GM19395 (cell line): ENCODE measurements at regions not wholly inside any gene's neighbourhood (a gene's known extent, or its start where the extent isn't known, plus 50 kb on each side); places are given as distances from the start of the nearest gene placed in this dataset.
A peak's percentile ranks its signal among the peaks of the same experiment; 100 is the strongest.

Experiments used
- ATAC-seq: cut with Tn5 transposase; IDR thresholded peaks from one replicate; pipeline ENCODE4 v1.9.1; 2021; ENCODE audit warnings: mild to moderate bottlenecking, moderate library complexity; ENCODE audit not compliant: unreplicated experiment

DNA sequence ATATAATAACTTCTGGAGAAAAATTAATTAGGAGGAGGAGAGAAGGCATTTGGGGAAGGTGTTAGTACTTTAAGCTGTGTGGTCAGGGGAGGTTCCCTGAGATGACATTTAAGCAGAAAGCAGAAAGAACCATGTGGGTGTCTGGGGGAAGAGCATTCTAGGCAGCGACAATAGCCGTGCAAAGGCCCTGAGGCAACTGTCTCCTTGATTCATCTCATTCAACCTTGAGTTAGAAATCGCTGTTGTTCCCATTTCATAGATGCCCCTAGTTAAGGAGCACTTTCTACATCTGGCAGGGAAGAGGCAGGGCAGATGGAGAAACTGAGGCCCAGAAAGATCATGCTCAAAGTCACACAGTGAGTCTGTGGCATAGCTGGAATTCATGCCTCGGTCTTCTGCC, 108.6 kb upstream of the RUNX3 start:
- no peak for ATAC-seq

DNA sequence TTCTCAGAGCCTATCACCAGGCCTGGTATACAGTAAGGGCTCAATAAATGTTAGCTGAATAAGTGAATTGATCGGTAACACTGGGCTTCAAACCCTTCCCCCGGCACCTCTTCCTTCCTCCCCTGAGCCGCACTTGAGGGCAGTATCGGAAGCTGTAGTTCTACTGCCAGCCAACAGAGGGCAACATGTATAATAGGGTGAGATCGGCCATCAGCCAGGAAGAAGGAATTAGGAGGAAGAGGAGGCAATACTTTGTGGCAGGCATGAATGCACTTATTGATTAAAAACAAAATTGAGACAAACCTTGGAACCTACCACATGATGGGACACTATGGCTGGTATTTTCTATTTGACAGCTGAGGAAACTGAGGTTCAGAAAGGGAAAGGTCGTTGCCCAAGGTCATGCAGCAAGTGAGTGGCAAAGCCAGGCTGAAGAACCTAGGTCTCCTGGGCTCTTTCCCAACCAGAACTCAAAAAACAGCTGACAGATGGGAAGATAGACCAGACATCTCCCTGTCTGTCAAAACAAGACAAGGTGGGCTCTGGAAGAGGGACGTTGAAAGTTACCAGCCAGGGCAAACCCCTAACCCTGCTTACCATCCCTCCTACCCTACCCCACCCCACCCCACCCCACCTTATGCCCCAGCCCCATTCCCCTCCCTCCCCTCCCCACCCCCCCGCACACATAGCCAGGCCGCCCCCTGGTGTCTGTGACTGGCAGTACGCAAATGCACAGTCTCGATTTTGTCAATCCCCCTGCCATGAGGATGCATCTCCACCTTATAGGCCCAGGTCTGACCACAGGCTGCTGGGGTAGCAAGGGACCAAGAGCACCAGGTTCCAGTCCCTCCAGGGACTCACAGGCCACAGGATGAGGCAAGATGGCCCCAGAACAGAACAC, 107.3 kb upstream of the RUNX3 start:
- ATAC-seq, result no peak

DNA sequence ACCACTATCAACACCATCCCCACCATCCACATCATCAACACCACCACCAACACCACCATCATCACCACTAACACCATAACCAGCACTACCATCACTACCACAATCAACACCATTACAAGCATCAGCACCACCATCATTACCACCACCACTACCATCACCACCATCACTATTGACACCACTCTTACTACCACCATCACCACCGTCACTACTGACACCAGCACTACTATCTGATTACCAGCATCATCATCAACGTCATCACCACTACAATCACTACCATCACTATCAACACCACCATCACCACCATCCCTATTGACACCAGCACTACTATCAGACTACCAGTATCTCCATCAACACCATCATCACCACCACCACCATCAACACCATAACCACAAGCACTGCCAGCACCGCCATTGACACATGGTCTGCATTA, 106.1 kb upstream of the RUNX3 start:
- ATAC-seq, result no peak

DNA sequence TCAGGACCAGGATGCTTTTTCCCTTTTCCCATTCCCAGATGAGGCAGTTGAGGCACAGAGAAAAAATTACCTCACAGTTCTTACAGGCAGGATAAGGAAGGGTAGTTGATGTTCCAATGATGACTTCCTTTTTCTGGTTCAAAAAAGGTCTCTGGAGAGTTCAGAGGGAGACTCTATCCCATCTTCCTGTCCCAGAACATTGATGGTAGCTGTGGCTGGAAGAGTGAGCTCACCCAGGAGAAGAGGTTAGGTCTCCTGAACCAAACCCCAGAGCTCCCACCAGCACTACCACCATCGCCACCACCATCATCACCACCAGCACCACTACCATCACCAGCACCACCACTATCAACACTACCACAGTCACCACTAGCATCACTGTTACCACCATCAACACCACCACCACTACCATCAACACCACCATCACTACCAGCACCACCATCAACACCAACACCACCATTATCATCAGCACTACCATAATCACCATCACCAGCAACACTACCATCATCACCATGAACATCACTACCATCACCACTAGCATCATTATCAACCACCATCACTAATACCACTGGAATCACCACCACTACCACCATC, 105.5 kb upstream of the RUNX3 start:
- ATAC-seq, result no peak

DNA sequence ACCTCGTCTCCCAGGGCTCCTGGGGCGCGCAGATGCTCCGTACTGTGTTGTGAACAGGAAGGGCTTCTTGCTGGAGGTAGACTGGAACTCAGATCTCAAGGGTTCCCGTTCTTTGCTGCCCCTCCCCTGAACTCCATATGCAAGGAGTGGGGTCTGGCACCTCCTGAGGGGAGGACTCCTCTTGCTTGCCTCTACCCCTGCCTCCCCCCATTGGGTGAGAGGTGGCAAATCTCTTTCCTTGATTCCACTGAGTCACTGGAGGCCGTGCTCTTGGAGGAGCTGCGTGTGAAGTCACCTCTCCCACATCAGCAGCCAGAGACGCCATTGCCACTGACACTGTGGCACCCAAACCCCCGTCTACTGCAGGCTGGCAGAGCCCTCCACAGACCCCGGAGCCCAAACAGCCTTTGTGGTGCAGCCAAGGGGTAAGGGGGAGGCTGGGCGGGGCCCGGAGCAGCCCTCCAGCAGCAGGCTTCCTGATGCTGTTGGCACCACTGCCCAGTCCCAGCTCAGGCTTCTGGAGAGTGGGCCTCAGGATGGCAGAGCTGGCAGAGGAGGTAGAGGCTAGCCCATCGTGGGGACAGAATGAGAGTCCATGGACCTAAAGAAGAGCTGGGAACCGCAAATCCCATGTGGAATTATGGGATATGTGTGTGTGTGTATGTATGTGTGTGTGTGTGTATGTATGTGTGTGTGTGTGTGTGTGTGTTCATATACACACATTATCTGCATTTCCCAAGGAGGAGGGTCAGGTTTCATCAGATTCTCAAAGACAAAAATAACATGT, 104.9 kb upstream of the RUNX3 start:
- ATAC-seq, result no peak

DNA sequence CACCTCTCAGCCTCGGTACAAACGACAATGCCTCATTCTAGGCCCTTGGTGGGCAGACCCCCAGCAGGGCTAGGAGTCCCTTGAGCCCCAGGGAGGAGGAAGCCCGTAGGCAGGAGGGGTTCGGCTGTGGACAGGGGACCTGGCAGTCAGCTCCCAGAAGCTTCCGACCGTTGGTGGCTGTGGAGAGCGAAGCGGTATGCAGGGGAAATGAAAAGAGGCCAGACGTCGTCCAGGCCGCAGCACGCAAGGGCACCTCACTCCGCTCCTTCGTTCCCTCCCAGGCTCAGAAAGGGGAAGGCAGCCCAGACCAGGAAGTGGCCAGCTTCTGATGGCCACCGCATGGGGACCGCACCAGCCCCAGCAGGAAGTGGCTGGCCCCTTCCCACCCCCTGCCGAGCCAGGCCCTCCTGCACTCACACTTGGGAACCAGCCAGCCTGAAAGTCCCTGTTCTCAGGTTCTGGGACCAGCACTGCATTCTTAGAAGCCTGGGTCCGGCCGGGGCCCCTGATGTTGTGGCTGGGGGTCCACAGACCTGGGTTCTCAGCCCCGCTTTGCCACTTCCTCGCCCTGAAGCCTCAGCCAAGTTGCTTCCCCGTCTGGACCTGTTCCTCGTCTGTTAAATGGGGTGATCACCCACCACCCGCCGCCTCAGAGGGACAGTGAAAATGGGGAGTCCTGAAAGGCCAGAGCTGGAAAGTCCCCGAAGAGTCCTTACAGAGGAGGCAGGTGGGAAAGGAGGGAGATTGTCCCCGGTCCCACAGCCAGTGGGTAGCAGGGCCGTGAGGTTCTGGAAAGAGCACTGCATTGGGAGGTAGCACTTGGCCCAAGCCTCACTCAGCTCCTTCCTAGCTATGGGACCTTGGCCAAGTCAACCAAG, 104.0 kb upstream of the RUNX3 start:
- no peak for ATAC-seq

DNA sequence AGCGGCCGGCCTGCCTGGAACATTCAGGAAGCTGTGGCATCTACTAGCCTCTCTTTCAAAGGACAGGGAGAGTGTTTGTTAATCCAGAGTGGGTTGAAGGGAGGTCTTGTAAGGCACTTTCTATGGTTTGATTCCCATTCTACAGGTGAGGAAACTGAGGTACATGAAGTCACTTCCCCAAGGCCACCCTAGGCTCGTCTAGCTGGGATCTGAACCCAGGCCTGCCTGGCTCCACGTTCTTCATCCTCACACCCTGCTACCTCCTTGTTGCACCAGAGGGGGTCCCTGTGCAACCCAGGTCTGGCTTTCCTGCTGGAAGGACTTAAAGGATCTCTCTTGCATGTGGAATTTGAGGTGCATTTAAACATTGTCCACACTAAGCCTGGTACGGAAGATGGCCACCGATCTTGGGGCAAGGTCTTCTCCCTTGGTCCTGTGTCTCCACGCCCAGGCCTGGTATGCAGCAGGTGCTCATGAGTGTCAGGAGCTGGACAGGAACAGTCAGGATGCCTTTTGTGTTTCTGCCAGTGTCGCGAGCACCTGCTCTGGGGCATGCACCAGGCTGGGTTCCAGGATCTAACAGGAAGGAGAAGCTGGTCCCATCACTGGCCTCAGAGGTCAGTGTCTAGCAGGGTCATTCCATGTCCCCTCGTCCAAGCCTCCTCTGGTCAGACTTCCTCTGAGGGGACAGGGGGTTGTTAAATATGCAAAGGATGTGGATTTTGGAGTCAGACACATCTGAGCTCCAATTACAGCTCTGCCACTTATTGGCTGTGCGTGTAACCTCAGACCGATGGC, 103.2 kb upstream of the RUNX3 start:
- ATAC-seq, result no peak

DNA sequence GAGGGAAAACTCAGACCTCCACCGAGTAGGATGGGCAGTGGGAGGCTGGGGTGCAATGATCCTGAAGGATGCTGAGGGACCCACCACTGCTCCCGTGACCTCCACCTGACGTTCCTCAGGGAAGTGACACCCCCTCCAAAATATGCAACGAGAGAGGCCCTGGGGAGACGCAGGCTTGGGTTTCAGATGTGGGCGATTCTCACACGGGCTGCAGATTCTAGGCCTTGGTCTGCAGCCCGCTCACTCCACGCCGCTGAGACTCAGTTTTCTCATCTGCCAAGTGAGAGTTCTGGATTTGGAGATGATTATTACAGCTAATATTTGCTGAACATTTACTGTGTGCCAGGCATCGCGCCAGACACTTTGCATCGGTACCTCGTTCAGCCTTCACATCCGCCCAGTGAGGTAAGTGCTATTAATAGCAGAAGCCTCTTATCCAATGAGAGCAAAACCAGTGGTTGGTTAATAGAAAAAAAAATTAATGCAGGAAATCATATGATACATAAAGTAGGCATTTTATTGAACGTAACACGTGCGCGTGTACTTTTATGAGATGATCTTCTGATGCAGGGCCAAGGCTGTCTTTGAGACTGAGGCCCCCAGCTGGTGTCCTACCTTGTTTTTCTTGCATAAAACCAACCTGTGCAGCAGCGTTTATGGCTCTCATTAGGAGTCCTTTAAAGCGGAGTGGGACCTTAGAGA, 102.0 kb upstream of the RUNX3 start:
- ATAC-seq, result peak; percentile 32

DNA sequence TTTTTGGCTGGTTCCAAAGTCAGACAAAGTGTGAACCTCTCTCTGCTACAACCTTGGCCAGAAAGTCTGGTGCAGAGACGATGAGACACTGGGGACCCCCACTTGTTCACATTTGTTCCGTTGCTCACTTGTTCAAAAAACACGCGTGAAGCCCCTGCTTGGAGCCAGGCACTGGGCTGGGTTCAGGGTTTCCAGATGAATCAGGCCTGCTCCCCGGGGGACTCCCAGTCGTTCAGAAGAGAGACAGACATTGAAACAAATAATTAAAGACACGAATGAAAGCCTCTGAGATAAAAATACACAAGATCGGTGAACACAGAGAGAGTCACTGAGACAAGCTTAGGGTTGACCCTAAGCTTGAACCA, 101.5 kb upstream of the RUNX3 start:
- peak; percentile 6 for ATAC-seq

DNA sequence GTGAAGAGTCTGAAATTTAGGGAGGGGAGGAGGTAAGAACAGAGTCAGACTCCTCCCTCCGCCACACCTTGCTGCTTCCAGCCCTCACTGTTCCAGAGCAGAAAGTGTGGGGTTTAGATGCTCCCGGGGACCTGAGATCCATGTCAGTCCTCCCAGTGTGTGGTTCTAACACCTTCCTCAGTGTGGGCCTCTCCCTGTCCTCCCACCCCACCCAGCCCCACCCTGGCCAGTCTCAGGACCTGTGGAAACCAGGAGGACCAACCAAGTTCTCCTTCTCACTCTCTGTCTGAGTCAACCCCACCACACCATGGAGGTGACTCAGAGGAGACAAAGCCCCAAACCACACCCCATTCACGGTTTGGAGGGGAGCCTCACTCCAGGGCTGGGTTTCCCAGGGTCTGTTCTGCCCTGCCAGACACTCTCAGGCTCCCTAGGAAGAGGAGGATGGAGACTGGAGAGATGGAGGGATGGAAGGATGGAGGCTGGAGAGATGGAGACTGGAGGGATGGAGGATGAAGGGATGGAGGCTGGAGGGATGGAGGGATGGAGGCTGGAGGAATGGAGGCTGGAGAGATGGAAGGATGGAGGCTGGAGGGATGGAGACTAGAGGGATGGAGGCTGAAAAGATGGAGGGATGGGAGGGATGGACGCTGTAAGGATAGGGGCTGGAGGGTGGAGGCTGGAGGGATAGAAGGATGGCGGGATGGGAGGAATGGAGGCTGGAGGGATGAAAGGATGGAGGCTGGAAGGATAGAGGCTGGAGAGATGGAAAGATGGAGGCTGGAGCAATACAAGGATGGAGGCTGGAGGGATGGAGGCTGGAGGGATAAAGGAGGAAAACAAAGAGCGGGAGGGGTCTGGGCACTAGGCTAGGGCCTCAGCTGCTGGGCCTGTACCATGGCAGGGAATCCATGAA, 100.9 kb upstream of the RUNX3 start:
- peak; percentile 55 for ATAC-seq

DNA sequence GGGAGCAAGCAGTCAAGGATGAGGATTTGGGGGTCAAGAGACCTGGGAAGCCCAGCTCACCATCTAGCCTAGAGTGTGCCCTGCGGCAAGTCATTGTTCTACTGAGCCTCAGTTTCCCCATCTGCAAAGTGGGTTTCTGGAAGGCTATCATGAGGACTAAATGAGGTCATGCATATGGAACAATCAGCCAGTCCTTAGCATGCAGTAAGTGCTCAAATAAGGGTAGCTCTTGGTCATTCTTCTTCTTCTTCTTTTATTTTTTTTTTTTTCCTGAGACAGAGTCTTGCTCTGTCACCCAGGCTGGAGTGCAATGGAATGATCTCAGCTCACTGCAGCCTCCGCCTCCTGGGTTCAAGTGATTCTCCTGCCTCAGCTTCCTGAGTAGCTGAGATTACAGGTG, 99.9 kb upstream of the RUNX3 start:
- no peak for ATAC-seq

DNA sequence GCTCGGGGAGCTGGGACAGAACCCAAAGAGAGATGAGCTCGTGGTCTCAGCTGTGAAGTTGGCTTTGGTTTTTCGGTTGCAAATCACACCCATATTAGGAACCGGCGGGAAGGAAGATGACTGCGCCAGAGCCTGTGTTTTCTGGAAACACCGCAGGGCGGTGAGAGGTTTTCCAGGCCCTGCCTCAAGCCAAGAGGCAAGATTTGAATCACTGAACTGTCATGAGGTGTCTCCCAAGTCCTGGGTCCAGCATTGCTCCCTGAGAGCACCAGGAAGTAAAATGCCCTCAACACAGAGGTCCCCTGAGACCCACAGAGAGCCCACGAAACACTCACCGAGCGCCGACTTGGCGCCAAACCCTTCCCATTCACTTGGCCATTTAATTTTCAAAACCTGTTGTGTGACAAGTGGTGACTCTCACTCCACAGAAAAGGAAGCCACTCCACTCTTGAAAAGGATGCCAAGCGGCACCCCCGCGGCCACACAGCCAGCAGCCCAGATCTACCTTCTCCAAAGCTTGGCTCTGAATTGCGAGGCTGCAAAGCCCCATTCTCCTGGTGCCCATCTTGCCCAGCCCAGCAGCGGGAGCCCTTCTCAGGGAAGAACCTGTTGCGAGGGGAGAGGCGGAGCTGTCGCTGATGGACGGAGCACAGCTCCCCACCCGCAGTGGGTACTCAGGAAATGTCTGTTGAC, 99.0 kb upstream of the RUNX3 start:
- ATAC-seq, result no peak

DNA sequence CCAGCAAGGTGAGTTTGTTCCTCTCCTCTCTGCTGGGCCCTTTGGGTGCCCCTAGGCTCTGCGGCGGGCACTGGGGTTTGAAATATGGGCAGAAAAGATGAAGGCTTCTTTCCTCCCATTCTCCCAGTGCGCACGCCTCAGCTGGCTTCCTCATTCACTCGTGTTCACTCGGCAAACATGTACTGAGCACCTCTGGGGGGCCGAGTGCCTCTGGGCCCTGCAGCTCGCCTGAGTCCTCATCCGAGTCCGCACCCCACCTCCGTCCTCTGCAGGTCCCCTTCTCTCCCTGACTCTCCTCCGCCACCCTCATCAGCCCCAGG, 98.5 kb upstream of the RUNX3 start:
- ATAC-seq, result no peak

DNA sequence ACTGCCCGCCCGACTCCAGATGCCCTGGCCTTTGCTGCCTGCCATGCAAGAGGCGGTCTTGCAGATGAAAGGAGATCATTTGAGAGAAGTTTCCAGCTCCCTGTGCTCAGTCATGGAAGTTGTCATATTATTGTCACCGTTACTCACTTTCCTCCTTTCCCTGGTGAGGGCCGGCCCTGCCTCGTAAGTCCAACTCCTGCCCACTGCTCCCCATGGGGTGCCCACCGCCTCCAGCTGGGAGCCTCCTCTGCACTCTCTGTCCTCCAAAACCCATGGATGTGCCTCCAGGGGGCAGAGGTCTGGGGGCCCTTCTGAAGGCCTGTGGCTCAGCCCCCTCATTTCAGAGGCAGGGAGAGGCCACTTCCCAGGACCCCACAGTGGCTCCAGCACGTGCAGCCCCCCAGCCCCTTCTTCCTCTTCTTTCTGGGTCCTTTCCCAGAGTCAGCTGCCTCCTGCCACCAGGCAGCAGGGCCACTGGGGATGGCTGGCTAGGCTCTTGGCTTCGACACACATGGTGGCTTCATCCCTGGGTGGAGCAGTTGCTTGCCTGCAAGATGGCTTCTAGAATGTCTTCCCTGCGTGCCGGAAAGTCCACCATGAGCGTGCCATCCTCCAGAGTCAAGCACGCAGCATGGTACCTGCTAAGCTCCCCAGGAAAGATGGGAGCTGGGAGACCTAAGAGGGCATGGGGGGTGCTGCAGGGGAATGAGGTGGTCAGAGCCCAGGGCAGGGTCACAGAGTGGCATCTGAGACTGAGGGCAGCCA, 97.9 kb upstream of the RUNX3 start:
- ATAC-seq, result no peak

DNA sequence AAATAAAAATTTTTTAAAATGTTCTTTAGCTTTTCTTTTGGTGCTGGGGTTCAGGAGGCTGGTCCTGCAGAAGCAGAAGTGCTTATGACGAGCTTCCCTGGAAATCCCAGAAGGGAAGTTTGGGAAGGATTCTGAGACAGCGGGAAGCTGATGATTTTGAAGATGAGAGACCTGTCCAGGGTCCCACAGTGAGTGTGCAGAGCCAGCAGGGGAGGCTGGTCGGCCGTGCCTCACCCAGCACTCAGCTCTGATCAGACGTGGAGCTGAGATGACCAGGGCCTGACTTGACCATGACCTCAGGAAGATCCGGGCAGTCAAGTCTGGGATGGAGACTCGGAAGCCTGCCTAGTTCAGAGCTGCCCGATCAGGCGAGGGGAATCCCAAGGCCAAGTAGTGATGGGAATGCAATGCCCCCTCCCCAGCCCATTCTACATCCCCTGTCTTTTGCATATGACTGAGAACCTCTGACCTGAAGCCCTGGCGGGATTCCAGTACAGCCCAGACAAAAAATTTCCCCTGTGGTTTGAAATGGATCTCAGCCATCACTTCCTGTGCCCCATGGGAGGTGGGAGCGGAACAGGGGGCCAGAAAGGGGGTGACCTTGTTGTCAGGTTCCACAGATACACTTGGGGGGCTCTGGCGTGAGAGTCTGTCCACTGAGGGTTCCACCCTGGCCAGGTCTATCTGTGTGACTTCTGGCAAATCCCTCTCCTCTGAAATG, 96.8 kb upstream of the RUNX3 start:
- ATAC-seq, result no peak

DNA sequence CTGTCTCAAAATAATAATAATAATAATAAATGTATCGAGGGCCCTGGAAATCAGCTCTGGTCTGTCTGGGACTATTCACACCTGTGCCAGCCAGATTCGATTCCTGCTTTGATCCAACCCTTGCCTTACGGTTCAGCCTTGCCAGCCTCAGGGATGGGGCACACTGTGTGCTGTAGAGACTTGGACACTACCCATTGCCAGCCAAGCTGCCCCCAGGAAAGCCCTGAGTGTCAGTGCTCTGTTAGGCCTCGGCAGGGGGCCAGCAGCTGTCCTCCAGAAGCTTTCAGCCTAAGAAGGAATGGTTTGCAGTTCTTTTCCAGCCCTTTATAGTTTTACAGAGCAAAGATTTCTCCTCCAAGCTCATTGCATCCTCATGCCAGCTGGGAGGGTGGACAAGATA, 96.2 kb upstream of the RUNX3 start:
- no peak for ATAC-seq
